HepG2 (cell line): ENCODE measurements at regions not wholly inside any gene's neighbourhood (a gene's known extent, or its start where the extent isn't known, plus 50 kb on each side); places are given as distances from the start of the nearest gene placed in this dataset.

ENCODE experiments used
- ATAC-seq: fragments of 200-7000 bp; cut with Tn5 transposase; 3 replicates; pipeline ENCODE4 v1.9.1; 2020; ENCODE audit warnings: mild to moderate bottlenecking, moderate library complexity
- BruUV-seq: library from RNA; stranded (reverse); fragments of 400-500 nt; replicated peaks from 2 replicates; lab custom pipeline; 2021; lab: Mats Ljungman, UMichigan
- CTCF ChIA-PET: fragments of 300-600 bp; formaldehyde crosslinking; extraction: SDS; loops from one replicate; lab custom pipeline; 2021; ENCODE audit warnings: low total read pairs, inconsistent platforms, low intra/inter-chr PET ratio; lab: Yijun Ruan, JAX
- POLR2A ChIA-PET: fragments of 350-600 bp; sonication (Branson Sonifier 250); formaldehyde crosslinking; loops from one replicate; lab custom pipeline; 2020; ENCODE audit warnings: antibody characterized with exemption, inconsistent platforms; lab: Yijun Ruan, JAX
- DNase-seq: peaks from one replicate; pipeline ENCODE4 v3.0.0-alpha.2; 2015; ENCODE audit warnings: low spot score
- FAIRE-seq: peaks from 3 replicates; lab custom pipeline; 2011; peaks lifted over from hg19 to GRCh38; lab: Jason Lieb, UNC
- H2AFZ ChIP-seq: one replicate; pipeline ENCODE4 v1.6.1; 2011; ENCODE audit warnings: low read length, inconsistent platforms
- H3K27ac ChIP-seq: fragments of 300-600 bp; 3 replicates; pipeline ENCODE4 v1.8.0; 2011; ENCODE audit warnings: mixed run types, mild to moderate bottlenecking, mixed read lengths, low read length, inconsistent platforms; ENCODE audit not compliant: insufficient read depth; ENCODE audit errors: extremely low read length
- H3K27me3 ChIP-seq, 2 experiments: fragments of 200-600 bp in 1 of 2; 2 replicates in 1 of 2; 3 replicates in 1 of 2; pipeline versions ENCODE4 v1.6.0 to v1.8.0; 2011; ENCODE audit warnings: low read length in 2 of 2, mild to moderate bottlenecking in 2 of 2, moderate library complexity in 2 of 2, inconsistent platforms in 1 of 2; ENCODE audit not compliant: insufficient read depth in 2 of 2, control insufficient read depth in 1 of 2
- H3K36me3 ChIP-seq, 2 experiments: fragments of 200-600 bp in 1 of 2; replicated peaks in 1 of 2; 2 replicates in 1 of 2; 3 replicates in 1 of 2; pipeline versions ENCODE4 v1.5.1 to v1.8.0; 2011; ENCODE audit warnings: low read length in 2 of 2, inconsistent platforms in 1 of 2; ENCODE audit not compliant: insufficient read depth in 2 of 2, control insufficient read depth in 1 of 2
- H3K4me1 ChIP-seq: 2 replicates; pipeline ENCODE4 v1.5.1; 2012; ENCODE audit warnings: low read length, inconsistent platforms; ENCODE audit not compliant: insufficient read depth
- H3K4me2 ChIP-seq: 2 replicates; pipeline ENCODE4 v1.6.0; 2011; ENCODE audit warnings: low read depth, low read length, inconsistent platforms
- H3K4me3 ChIP-seq, 3 experiments: fragments of 200-600 bp in 1 of 3; sonication (generic), shearing (Covaris generic) in 1 of 3; replicated peaks in 1 of 3; 2 replicates each; pipeline ENCODE4 v1.5.1; 2011 to 2016; ENCODE audit warnings: low read length in 3 of 3, inconsistent platforms in 2 of 3, low read depth in 2 of 3, mild to moderate bottlenecking in 2 of 3, control low read depth in 1 of 3, mixed read lengths in 1 of 3; ENCODE audit not compliant: insufficient read depth in 1 of 3
- H3K79me2 ChIP-seq: one replicate; pipeline ENCODE4 v1.6.1; 2011; ENCODE audit warnings: low read length, inconsistent platforms; ENCODE audit not compliant: insufficient read depth
- H3K9ac ChIP-seq: 2 replicates; pipeline ENCODE4 v1.6.0; 2011; ENCODE audit warnings: mild to moderate bottlenecking, low read depth, low read length, inconsistent platforms; ENCODE audit not compliant: insufficient read depth
- H3K9me3 ChIP-seq: 2 replicates; pipeline ENCODE4 v1.5.1; 2012; ENCODE audit warnings: mild to moderate bottlenecking, low read length
- H4K20me1 ChIP-seq: 2 replicates; pipeline ENCODE4 v1.6.0; 2011; ENCODE audit warnings: inconsistent platforms, mild to moderate bottlenecking, low read length, moderate library complexity; ENCODE audit not compliant: insufficient read depth
- HES4 ChIP-seq: sonication (generic); formaldehyde crosslinking; IDR thresholded peaks from 2 replicates; pipeline ENCODE4 v1.9.0; 2021; ENCODE audit warnings: mild to moderate bottlenecking, missing genetic modification reagents, borderline replicate concordance
- KLF6 ChIP-seq: IDR thresholded peaks from 2 replicates; pipeline ENCODE4 v1.8.0; 2016; ENCODE audit warnings: missing biosample characterization, missing genetic modification reagents
- TAF1 ChIP-seq: sonication (generic); formaldehyde crosslinking; IDR thresholded peaks from 2 replicates; pipeline ENCODE4 v1.4.0; 2020; ENCODE audit warnings: missing genetic modification reagents
- ZBTB20 ChIP-seq: sonication (generic); formaldehyde crosslinking; IDR thresholded peaks from 2 replicates; pipeline ENCODE4 v1.8.1; 2023; ENCODE audit warnings: missing genetic modification reagents, low read depth, mild to moderate bottlenecking, borderline replicate concordance
- ZNF224 ChIP-seq: sonication (generic); formaldehyde crosslinking; IDR thresholded peaks from 2 replicates; pipeline ENCODE4 v1.5.0; 2020; ENCODE audit warnings: mild to moderate bottlenecking, missing genetic modification reagents
- ZNF556 ChIP-seq: sonication (generic); formaldehyde crosslinking; IDR thresholded peaks from 2 replicates; pipeline ENCODE4 v1.4.0; 2020; ENCODE audit warnings: mild to moderate bottlenecking, missing genetic modification reagents, borderline replicate concordance
- ZNF678 ChIP-seq: sonication (generic); formaldehyde crosslinking; IDR thresholded peaks from 2 replicates; pipeline ENCODE4 v1.4.0; 2020; ENCODE audit warnings: mild to moderate bottlenecking, missing genetic modification reagents
- WGBS: methylation state at CpG from one replicate; pipeline ENCODE4 v1.1.6; 2017; ENCODE audit warnings: low lambda C conversion rate; 5-methylcytosine and 5-hydroxymethylcytosine counted together
- in situ Hi-C: cut with HindIII; loops from 2 replicates; pipeline ENCODE4 v1.10.0; 2017; ENCODE audit warnings: low pct_unique_long_range_greater_than_20kb; ENCODE audit not compliant: extremely low pct_ligation_motif_present
- intact Hi-C: fragments of 100-400 bp; cut with micrococcal nuclease; formaldehyde crosslinking; loops from one replicate; pipeline ENCODE4 v1.10.0; 2022; ENCODE audit not compliant: unreplicated experiment
- TF ChIP-seq, protein P1 (sequence below): sonication (generic); formaldehyde crosslinking; IDR thresholded peaks from 2 replicates; pipeline ENCODE4 v1.8.0; 2022; ENCODE audit warnings: mild to moderate bottlenecking, missing genetic modification reagents, borderline replicate concordance
- TF ChIP-seq, protein P2 (sequence below): sonication (generic); formaldehyde crosslinking; IDR thresholded peaks from 2 replicates; pipeline ENCODE4 v1.4.0; 2020; ENCODE audit warnings: missing genetic modification reagents

DNA sequence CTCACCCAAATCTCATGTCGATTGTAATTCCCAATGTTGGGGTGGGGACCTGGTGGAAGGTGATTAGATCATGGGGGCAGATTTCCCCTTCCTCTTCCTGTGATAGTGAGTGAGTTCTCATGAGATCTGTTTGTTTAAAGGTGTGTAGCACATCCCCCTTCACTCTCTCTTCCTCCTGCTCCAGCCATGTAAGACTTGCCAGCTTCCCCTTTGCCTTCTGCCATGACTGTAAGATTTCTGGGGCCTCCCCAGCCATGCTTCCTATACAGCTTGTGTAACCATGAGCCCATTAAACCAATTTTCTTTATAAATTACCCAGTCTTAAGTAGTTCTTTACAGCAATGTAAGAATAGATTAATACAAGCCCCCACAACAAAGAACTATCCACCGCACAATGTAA lies 109.9 kb upstream of the JAZF1 start (continued):
- TF ChIP-seq ZNF678 = no peak
- TF ChIP-seq KLF6 = no peak
- TF ChIP-seq HES4 (CRISPR knock-in tag) = no peak
- TF ChIP-seq, protein P1, sequence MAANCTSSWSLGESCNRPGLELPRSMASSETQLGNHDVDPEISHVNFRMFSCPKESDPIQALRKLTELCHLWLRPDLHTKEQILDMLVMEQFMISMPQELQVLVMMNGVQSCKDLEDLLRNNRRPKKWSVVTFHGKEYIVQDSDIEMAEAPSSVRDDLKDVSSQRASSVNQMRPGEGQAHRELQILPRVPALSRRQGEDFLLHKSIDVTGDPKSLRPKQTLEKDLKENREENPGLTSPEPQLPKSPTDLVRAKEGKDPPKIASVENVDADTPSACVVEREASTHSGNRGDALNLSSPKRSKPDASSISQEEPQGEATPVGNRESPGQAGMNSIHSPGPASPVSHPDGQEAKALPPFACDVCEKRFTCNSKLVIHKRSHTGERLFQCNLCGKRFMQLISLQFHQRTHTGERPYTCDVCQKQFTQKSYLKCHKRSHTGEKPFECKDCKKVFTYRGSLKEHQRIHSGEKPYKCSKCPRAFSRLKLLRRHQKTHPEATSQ (CRISPR knock-in tag) = no peak
- TF ChIP-seq TAF1 = no peak
- no peak for TF ChIP-seq ZBTB20 (CRISPR knock-in tag)
- TF ChIP-seq, protein P2, sequence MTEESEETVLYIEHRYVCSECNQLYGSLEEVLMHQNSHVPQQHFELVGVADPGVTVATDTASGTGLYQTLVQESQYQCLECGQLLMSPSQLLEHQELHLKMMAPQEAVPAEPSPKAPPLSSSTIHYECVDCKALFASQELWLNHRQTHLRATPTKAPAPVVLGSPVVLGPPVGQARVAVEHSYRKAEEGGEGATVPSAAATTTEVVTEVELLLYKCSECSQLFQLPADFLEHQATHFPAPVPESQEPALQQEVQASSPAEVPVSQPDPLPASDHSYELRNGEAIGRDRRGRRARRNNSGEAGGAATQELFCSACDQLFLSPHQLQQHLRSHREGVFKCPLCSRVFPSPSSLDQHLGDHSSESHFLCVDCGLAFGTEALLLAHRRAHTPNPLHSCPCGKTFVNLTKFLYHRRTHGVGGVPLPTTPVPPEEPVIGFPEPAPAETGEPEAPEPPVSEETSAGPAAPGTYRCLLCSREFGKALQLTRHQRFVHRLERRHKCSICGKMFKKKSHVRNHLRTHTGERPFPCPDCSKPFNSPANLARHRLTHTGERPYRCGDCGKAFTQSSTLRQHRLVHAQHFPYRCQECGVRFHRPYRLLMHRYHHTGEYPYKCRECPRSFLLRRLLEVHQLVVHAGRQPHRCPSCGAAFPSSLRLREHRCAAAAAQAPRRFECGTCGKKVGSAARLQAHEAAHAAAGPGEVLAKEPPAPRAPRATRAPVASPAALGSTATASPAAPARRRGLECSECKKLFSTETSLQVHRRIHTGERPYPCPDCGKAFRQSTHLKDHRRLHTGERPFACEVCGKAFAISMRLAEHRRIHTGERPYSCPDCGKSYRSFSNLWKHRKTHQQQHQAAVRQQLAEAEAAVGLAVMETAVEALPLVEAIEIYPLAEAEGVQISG (CRISPR knock-in tag) = no peak

DNA sequence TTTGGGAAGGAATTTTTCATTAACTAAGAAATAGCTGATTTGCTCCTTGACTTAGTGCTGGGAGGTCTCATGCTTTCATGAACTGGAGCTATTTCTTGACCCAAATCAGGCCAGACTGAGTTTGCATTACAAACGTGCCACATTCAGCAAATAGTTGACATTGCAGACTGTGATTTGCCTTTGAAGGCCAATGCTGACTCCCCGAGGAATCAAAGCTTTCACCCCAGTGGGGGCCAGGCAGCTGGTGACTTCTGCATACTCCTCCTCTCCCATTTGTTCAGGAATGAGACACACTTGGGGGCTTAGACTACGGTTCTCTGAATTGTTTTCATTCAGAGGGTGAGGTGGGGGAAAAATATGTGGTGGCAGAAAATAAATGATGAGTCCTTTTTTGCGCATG lies 111.0 kb upstream of the JAZF1 start:
- no peaks in the 10 kb centered on the region for H3K79me2 ChIP-seq
- no peaks in the 10 kb centered on the region for H3K9me3 ChIP-seq
- ChIA-PET CTCF (no interaction called here), POLR2A (no interaction called here)
- H3K27me3 ChIP-seq = no peaks in the 10 kb centered on the region; a peak in 1 of 5 replicates
- H4K20me1 ChIP-seq = no peaks in the 10 kb centered on the region
- BruUV-seq = no TSS peak
- in situ Hi-C loops = no loop called here
- WGBS = 1% methylated on average over 4 of the region's 4 CpGs
- no peaks in the 10 kb centered on the region for H3K36me3 ChIP-seq
- H3K4me3 ChIP-seq = no peak overlapping the region
- H3K4me1 ChIP-seq = no peaks in the 10 kb centered on the region
- no peak overlapping the region for H3K9ac ChIP-seq
- no peak overlapping the region for H2AFZ ChIP-seq
- no peak for ATAC-seq
- intact Hi-C loops = no loop called here
- no peak for TF ChIP-seq ZNF556 (CRISPR knock-in tag)
- no peak for TF ChIP-seq ZNF224 (CRISPR knock-in tag)
- TF ChIP-seq, all 625 proteins: peak for 0
- H3K27ac ChIP-seq = no peak overlapping the region
- H3K4me2 ChIP-seq = no peak overlapping the region
- no peak for DNase-seq
- no peak for FAIRE-seq
